ENCODE measurements at regions not wholly inside any gene's neighbourhood (a gene's known extent, or its start where the extent isn't known, plus 50 kb on each side); places are given as distances from the start of the nearest gene placed in this dataset.
"Not testable (repeated sequence)": the region's sequence is repeated elsewhere in the genome, so short reads cannot be mapped to it uniquely, and the experiment has no call there.

DNA sequence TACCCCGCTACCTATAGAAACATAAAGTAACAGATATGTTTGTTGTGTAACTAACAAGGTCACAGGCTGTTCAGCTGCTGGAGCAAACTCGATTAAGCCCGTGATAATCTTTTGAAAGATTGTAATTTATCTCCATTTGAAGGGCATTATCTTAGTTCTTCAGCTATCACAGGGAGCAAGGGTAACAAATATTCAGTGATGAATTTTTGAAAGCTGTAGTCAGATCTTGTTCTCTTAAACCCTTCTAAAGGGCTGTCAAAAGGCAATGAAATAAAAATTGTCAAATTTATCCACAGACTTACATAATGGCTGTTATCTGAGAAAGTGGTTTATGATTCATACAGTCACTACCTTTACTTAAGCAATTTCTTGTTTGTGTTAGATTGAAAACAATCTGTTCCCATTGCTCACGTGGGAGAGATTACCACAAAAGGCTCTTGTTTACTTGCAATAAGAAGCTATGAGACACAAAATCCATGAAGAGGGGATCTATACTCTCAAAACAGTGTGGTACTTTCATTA lies 78.3 kb upstream of the ZNF608 start:
- TF ChIP-seq ZNF274 (IDR thresholded peaks at IDR 0.05; ENCODE audit: low read depth, low read length) (no peak), SUZ12 (IDR thresholded peaks at IDR 0.05; ENCODE audit: extremely low read depth, insufficient read depth, insufficient read length) (no peak), YY1 (IDR thresholded peaks at IDR 0.05; ENCODE audit: insufficient read depth, insufficient read length) (no peak)
- Histone ChIP-seq H3K4me3 (ENCODE audit: insufficient read length, low read depth) (no peak overlapping the region), H3K9ac (ENCODE audit: insufficient read length, low read depth) (no peak overlapping the region), H3K36me3 (ENCODE audit: insufficient read depth, insufficient read length, low read length) (no peaks in the 10 kb centered on the region), H3K27me3 (ENCODE audit: insufficient read depth, insufficient read length) (no peaks in the 10 kb centered on the region), H3K4me1 (ENCODE audit: insufficient read depth, insufficient read length) (no peaks in the 10 kb centered on the region), H3K9me3 (ENCODE audit: insufficient read depth, low read length) (no peaks in the 10 kb centered on the region)
- DNase-seq (ENCODE audit: low read depth, low spot score) = no peak

DNA sequence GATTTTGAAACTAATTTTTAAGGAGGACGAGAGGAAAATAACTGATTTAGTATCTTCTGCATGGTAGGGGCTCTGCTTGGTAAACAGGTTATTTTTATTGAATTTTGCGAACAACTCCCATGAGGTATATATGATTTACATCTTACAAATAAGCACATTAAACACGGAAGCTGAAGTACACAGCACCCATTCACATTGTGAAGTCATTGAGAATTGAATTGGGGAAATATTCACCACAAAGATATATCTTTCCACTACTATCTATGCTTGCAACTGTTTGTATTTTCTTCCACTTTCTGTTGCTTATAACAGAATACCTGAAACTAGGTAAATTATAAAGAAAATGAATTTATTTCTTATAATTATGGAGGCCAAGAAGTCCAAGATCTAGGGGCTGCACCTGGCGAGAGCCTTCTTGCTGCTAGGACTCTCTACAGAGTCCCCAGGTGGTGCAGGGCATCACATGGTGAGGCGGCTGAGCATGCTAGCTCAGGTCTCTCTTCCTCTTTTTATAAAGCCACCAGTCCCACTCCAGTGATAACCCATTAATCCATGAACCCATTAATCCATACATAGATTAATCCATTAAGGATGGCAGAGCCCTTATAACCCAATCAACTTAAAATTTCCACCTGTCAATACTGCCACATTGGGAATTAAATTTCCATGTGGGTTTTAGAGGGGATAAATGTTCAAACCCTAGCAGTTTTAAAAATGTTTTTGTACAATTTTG lies 79.0 kb upstream of the ZNF608 start:
- H3K4me3 ChIP-seq (ENCODE audit: insufficient read length, low read depth) = no peak overlapping the region

DNA sequence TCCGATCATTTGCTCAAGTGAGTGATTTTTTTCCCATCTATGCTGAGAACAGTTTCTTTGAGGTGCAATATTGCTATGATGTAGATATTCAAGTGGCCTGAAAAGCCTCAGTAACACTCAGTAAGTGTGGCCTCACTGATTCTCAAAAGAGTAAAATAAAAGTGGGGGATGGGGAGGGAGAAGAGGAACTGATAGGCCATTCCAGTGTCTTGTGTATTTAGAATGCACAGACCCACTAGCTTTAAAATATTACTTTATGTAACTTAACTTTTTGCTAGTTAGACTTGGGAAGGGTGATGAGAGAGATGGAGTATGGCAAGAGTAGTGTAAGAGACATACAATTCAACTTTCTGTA lies 79.5 kb upstream of the ZNF608 start:
- Histone ChIP-seq H3K4me3 (ENCODE audit: insufficient read length, low read depth) (no peak overlapping the region), H3K9ac (ENCODE audit: insufficient read length, low read depth) (no peak overlapping the region), H3K27me3 (ENCODE audit: insufficient read depth, insufficient read length) (no peaks in the 10 kb centered on the region), H3K9me3 (ENCODE audit: insufficient read depth, low read length) (no peaks in the 10 kb centered on the region), H3K4me1 (ENCODE audit: insufficient read depth, insufficient read length) (no peaks in the 10 kb centered on the region), H3K36me3 (ENCODE audit: insufficient read depth, insufficient read length, low read length) (no peaks in the 10 kb centered on the region)
- TF ChIP-seq SUZ12 (IDR thresholded peaks at IDR 0.05; ENCODE audit: extremely low read depth, insufficient read depth, insufficient read length) (no peak), YY1 (IDR thresholded peaks at IDR 0.05; ENCODE audit: insufficient read depth, insufficient read length) (no peak), ZNF274 (IDR thresholded peaks at IDR 0.05; ENCODE audit: low read depth, low read length) (no peak)
- DNase-seq (ENCODE audit: low read depth, low spot score) = no peak

More for the DNA sequence above, 79.0 kb upstream of the ZNF608 start:
- Histone ChIP-seq H3K9ac (ENCODE audit: insufficient read length, low read depth) (no peak overlapping the region), H3K9me3 (ENCODE audit: insufficient read depth, low read length) (no peaks in the 10 kb centered on the region), H3K27me3 (ENCODE audit: insufficient read depth, insufficient read length) (no peaks in the 10 kb centered on the region), H3K36me3 (ENCODE audit: insufficient read depth, insufficient read length, low read length) (no peaks in the 10 kb centered on the region), H3K4me1 (ENCODE audit: insufficient read depth, insufficient read length) (no peaks in the 10 kb centered on the region)
- TF ChIP-seq SUZ12 (IDR thresholded peaks at IDR 0.05; ENCODE audit: extremely low read depth, insufficient read depth, insufficient read length) (no peak), YY1 (IDR thresholded peaks at IDR 0.05; ENCODE audit: insufficient read depth, insufficient read length) (no peak), ZNF274 (IDR thresholded peaks at IDR 0.05; ENCODE audit: low read depth, low read length) (no peak)
- DNase-seq (ENCODE audit: low read depth, low spot score) = no peak

DNA sequence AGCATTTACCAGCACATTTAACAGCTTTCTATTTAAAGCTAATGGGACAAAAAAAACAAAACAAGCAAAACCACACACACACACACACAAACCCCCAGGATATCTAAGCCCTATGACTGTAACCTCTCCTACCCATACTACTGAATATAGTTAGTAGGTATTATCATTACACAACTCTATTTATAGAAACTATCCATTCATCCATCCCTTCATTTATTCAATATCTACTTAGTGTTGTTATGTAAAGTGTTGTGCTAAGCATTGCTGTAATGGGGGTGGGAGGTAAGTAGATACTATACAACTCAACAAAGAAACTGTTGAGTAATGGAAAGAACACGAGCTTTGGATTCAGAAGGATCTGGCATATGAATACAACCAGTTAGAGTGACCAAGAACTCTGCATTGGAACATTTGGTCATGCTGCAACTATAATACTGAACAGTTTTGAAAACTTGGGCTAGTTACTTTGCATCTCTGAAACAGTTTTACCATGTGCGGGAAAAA lies 82.3 kb upstream of the ZNF608 start:
- Histone ChIP-seq H3K4me3 (ENCODE audit: insufficient read length, low read depth) (no peak overlapping the region), H3K27me3 (ENCODE audit: insufficient read depth, insufficient read length) (no peaks in the 10 kb centered on the region), H3K9me3 (ENCODE audit: insufficient read depth, low read length) (no peaks in the 10 kb centered on the region; the same call in 1 of the 2 replicates), H3K4me1 (ENCODE audit: insufficient read depth, insufficient read length) (no peaks in the 10 kb centered on the region), H3K36me3 (ENCODE audit: insufficient read depth, insufficient read length, low read length) (no peaks in the 10 kb centered on the region), H3K9ac (ENCODE audit: insufficient read length, low read depth) (no peak overlapping the region)
- no peak for DNase-seq (ENCODE audit: low read depth, low spot score)
- TF ChIP-seq YY1 (IDR thresholded peaks at IDR 0.05; ENCODE audit: insufficient read depth, insufficient read length) (no peak), ZNF274 (IDR thresholded peaks at IDR 0.05; ENCODE audit: low read depth, low read length) (no peak), SUZ12 (IDR thresholded peaks at IDR 0.05; ENCODE audit: extremely low read depth, insufficient read depth, insufficient read length) (no peak)

DNA sequence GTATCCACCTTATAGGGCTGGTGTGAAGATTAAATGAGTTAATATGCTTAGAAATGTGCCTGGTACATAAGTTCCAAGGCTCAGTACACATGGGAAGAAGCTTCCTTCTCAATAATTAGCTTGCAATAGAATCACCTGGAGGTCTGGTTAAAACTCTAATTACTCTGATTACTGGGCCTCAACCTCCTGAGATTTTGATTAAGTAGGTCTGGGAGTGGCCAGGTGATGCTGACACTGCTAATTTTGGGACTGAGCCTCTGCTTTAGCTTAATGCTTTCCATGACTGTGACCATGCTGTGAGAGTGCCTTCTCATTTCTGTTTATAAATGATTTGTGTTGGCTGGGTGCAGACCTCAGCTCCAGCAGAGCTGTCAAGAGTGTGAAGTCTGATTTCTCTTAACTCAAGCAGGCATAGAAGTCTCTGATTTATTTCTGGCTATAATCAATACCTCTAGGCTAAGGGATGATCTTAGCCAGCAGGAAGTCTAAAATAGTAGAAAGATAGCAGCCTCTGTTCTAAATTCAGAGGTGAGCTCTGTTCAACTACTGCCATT lies 85.3 kb upstream of the ZNF608 start:
- peaks cover 10% of the 10 kb centered on the region for H3K9me3 ChIP-seq (ENCODE audit: insufficient read depth, low read length)
- H3K36me3 ChIP-seq (ENCODE audit: insufficient read depth, insufficient read length, low read length) = no peaks in the 10 kb centered on the region
- no peak overlapping the region for H3K4me3 ChIP-seq (ENCODE audit: insufficient read length, low read depth)
- no peak overlapping the region for H3K9ac ChIP-seq (ENCODE audit: insufficient read length, low read depth)
- H3K27me3 ChIP-seq (ENCODE audit: insufficient read depth, insufficient read length) = no peaks in the 10 kb centered on the region
- H3K4me1 ChIP-seq (ENCODE audit: insufficient read depth, insufficient read length) = no peaks in the 10 kb centered on the region
- TF ChIP-seq YY1 (IDR thresholded peaks at IDR 0.05; ENCODE audit: insufficient read depth, insufficient read length) (no peak), SUZ12 (IDR thresholded peaks at IDR 0.05; ENCODE audit: extremely low read depth, insufficient read depth, insufficient read length) (no peak), ZNF274 (IDR thresholded peaks at IDR 0.05; ENCODE audit: low read depth, low read length) (no peak)
- DNase-seq (ENCODE audit: low read depth, low spot score) = no peak

DNA sequence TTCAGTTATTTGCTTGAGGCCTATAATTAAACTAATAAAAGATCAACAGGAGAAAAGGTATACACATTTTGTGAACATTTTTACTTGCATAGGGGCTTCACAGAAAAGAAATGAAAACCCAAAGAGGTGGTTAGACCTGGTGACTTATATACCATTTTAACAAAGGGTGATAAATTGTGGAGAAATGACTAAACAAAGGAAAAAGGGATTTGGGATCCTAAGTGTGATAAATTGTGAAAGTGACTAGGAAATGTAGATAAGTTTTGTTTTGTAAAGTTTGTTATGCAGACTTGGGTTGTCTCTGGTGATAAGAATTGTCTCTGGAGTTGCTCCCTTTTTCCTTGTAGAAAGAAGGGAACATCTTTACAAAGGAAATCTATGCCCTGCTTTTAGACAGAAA lies 86.1 kb upstream of the ZNF608 start:
- Histone ChIP-seq H3K4me3 (ENCODE audit: insufficient read length, low read depth) (no peak overlapping the region), H3K36me3 (ENCODE audit: insufficient read depth, insufficient read length, low read length) (no peaks in the 10 kb centered on the region), H3K9ac (ENCODE audit: insufficient read length, low read depth) (no peak overlapping the region), H3K4me1 (ENCODE audit: insufficient read depth, insufficient read length) (no peaks in the 10 kb centered on the region), H3K9me3 (ENCODE audit: insufficient read depth, low read length) (peaks cover 10% of the 10 kb centered on the region), H3K27me3 (ENCODE audit: insufficient read depth, insufficient read length) (no peaks in the 10 kb centered on the region)
- DNase-seq (ENCODE audit: low read depth, low spot score) = no peak
- no peak for TF ChIP-seq ZNF274 (IDR thresholded peaks at IDR 0.05; ENCODE audit: low read depth, low read length)
- no peak for TF ChIP-seq SUZ12 (IDR thresholded peaks at IDR 0.05; ENCODE audit: extremely low read depth, insufficient read depth, insufficient read length)
- no peak for TF ChIP-seq YY1 (IDR thresholded peaks at IDR 0.05; ENCODE audit: insufficient read depth, insufficient read length)

DNA sequence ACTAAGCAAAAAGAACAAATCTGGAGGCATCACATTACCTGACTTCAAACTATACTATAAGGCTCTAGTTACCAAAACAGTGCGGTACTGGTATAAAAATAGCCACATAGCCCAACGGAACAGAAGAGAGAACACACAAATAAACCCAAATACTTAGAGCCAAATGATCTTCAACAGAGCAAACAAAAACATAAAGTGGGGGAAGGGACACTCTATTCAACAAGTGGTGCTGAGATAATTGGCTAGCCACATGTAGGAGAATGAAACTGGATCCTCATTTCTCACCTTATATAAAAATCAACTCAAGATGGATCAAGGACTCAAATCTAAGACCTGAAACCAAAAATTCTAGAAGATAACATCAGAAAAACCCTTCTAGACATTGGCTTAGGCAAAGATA lies 89.9 kb upstream of the ZNF608 start:
- H3K9ac ChIP-seq (ENCODE audit: insufficient read length, low read depth); H3K4me3 ChIP-seq (ENCODE audit: insufficient read length, low read depth); H3K36me3 ChIP-seq (ENCODE audit: insufficient read depth, insufficient read length, low read length); DNase-seq (ENCODE audit: low read depth, low spot score); H3K9me3 ChIP-seq (ENCODE audit: insufficient read depth, low read length); H3K4me1 ChIP-seq (ENCODE audit: insufficient read depth, insufficient read length); H3K27me3 ChIP-seq (ENCODE audit: insufficient read depth, insufficient read length): not testable (repeated sequence)
